Gastrocnemius medialis (tissue), 4 donors: ENCODE measurements at regions not wholly inside any gene's neighbourhood (a gene's known extent, or its start where the extent isn't known, plus 50 kb on each side); places are given as distances from the start of the nearest gene placed in this dataset.

ENCODE experiments used
- CTCF ChIP-seq, 5 experiments: fragments of 450-650 bp in 3 of 5; fragments of 200-600 bp in 2 of 5; sonication (generic) in 2 of 5; IDR thresholded peaks in 4 of 5; conservative IDR thresholded peaks in 1 of 5; 1 replicate in 4 of 5; 2 replicates in 1 of 5; pipeline ENCODE4 v1.5.1; 2016 to 2019; ENCODE audit warnings: antibody characterized with exemption in 5 of 5, mild to moderate bottlenecking in 3 of 5, moderate library complexity in 3 of 5
- POLR2A ChIP-seq, 2 donors: fragments of 450-650 bp; IDR thresholded peaks; one replicate each; pipeline ENCODE4 v1.6.1; 2017; ENCODE audit warnings: antibody characterized with exemption in 2 of 2, mild to moderate bottlenecking in 2 of 2, moderate library complexity in 2 of 2

GRCh38 chr18:2425426-2426317 is 145.6 kb downstream of the METTL4 start:
- TF ChIP-seq CTCF (IDR thresholded peaks at IDR 0.05 in 4 of 5, conservative IDR thresholded peaks at IDR 0.05 in 1 of 5) (no peak), POLR2A (IDR thresholded peaks at IDR 0.05) (no peak)
